HG03280 (cell line): ENCODE measurements at regions not wholly inside any gene's neighbourhood (a gene's known extent, or its start where the extent isn't known, plus 50 kb on each side); places are given as distances from the start of the nearest gene placed in this dataset.
"Not testable (repeated sequence)": the region's sequence is repeated elsewhere in the genome, so short reads cannot be mapped to it uniquely, and the experiment has no call there.

Experiments used
- ATAC-seq: cut with Tn5 transposase; IDR thresholded peaks from one replicate; pipeline ENCODE4 v1.9.1; 2021; ENCODE audit warnings: mild to moderate bottlenecking, moderate library complexity; ENCODE audit not compliant: unreplicated experiment

DNA sequence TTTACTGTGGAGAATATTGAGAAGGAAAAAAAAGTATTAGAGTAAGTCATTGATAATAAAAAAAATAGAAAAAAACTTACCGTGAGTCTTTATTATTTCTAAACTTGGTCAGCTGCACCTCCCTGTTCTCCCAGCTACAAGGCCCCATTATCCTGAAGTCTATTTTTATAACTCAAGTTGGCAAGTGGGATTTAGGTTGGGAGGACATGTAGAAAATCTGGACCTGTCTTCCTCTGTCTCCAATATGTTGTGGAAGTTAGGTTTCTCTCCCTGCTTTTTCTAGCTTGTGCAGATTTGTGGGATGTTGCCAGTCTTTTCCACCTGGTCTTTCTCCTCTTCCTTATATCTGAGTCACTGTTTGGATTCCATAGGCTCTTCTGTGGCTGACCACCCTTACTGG is 361.4 kb downstream of the HLX start:
- no peak for ATAC-seq

DNA sequence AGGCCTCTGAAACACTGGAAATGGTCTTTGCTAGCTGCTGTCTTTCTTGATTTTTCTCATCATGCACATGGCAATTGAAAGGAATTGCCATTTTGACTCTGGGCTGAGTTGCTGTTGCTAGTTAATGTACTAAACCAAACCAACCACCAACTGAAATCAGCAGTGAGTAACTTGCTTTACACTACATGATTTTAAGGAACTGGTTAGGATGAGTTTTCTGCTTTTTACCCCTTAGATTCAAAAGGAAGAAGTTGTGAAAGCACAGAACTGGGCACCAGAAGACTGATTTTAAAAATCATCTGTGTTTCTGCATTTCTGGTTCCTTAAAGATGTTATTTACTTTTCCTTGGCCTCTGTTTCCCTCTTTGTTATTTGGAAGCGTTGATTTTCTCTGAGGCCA is 361.9 kb downstream of the HLX start:
- no peak for ATAC-seq

DNA sequence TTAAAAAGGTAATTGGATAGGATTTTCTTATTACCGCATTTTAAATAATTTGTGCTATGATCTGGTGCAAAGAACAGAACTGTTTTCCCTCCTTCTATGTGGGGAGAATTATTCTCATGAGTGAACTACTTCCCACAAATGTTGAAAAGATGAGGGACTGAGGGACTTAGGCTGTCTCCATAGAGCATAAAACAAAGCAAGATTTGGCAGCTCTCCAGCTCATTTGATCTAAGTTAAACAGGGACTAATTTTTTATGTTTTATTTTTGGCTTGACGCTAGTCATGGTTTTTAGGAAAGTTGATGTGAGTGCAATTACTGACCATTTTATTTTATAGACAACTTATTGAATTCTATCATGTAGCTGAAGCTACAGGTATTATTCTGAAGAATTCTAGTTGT is 362.3 kb downstream of the HLX start:
- no peak for ATAC-seq

DNA sequence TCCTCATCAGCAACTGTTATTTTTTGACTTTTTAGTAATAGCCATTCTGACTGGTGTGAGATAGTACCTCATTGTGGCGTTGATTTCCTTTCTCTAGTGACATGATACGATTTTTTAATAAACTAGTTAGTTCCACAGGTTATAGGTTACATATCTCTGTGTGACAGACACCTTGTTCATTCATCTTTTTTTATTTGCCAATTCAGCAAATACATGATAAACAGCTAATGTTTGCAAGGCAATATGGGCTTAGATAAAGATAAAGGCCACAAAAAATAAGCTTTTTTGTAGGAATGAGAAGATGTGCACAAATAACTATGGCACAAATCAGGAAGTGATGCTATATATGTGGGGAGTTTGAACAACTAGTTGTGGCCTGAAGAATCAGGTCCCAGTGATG is 366.8 kb downstream of the HLX start:
- ATAC-seq, result no peak

DNA sequence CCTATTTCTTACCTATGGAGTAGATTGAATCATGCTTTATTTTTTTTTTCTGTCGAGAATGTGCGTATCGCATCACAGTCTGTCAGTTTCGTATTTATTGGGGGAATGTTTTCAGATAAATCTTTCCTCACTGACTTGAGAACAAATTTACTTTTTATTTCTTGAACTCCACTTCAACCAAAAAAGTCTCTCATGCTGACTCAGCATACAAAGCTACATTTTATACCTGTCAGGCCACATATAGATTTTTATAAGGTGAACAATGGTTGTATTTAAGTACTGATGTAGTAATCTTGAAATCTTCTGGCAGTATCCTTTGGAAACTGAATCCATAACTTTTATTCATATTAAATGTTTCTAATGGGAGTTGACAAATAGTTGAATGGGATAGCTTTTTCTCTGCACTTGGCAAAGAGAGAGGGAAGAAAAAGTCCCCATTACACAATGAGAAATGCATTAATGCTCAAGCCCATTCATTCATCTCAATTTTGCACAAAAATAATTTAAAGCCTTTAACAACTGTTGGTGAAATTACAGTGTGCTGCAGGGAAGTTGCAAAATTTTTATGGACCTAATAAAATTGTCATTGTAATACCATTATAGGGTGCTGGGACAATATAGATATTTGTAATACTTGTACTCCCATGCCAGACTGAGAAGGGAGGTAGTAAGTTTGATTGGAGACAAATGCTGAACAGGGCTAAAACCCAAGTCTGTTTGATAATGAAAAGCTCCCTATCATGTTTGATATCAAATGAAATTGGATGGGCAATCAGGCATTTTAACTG is 367.6 kb downstream of the HLX start:
- ATAC-seq, result no peak

DNA sequence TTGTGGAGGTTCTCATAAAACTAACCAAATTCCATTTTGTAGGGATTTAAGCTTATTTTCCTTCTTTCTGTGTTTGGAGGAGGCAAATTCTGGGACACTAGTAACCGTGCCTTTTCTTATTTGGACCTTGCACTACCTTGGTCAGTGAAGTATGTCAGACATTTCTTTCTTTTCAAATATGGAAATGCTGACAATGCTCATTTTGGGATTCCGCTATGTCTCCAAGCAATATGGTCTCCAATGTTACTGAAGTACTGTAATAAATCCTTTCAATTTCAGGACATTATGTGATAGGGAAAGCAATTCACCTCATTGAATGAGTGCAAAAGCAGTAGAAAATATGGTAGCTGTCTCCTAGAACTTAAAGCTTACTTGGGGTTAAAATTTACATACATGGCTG is 372.3 kb downstream of the HLX start:
- ATAC-seq, result no peak

DNA sequence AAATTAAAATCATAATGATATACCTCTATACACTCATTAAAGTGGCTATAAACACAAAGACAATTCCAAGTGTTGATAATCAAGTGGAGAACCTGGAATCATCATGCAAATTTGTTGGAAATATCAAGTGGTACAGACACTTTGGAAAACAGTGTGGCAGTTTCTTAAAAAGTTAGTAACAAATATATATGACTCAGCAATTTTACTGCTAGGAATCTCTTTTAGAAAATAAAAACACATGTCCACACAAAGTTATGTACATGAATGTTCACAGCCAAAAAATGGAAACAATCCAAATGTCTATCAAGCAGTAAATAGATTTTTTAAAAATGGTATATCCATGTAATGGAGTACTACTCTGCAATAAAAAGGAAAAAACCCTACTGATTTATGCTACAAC is 375.6 kb downstream of the HLX start:
- no peak for ATAC-seq

DNA sequence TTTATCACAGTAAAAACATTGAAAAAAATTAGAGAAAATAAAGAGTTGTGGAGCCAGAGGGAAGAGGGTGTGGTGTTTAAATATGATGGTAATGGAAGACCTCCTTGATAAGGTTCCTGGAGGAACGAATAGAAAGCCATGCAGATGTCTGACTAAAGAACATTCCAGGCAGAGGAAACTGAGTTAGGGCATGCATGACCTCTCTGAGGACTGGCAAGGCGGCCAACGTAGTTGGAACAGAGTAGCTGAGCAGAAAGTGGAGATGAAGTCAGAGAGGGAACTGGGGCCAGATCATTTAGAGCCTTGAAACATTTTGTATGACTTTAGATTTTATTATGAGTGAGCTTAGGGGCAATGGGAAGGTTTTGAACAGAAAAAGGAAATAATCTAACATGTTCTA is 377.5 kb downstream of the HLX start:
- no peak for ATAC-seq

DNA sequence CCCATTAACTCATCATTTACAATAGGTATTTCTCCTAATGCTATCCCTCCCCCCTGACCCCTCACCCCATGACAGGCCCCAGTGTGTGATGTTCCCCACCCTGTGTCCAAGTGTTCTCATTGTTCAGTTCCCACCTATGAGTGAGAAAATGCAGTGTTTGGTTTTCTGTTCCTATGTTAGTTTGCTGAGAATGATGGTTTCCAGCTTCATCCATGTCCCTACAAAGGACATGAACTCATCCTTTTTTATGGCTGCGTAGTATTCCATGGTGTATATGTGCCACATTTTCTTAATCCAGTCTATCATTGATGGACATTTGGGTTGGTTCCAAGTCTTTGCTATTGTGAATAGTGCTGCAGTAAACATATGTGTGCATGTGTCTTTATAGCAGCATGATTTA is 378.3 kb downstream of the HLX start:
- not testable (repeated sequence) for ATAC-seq

DNA sequence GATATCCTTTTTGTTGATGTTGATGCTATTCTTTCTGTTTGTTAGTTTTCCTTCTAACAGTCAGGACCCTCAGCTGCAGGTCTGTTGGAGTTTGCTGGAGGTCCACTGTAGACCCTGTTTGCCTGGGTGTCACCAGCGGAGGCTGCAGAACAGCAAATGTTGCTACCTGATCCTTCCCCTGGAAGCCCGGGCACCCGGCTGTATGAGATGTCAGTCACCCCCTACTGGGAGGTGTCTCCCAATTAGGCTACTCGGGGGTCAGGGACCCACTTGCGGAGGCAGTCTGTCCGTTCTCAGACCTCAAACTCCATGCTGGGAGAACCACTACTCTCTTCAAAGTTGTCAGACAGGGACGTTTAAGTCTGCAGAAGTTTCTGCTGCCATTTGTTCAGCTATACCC is 383.4 kb downstream of the HLX start:
- not testable (repeated sequence) for ATAC-seq

DNA sequence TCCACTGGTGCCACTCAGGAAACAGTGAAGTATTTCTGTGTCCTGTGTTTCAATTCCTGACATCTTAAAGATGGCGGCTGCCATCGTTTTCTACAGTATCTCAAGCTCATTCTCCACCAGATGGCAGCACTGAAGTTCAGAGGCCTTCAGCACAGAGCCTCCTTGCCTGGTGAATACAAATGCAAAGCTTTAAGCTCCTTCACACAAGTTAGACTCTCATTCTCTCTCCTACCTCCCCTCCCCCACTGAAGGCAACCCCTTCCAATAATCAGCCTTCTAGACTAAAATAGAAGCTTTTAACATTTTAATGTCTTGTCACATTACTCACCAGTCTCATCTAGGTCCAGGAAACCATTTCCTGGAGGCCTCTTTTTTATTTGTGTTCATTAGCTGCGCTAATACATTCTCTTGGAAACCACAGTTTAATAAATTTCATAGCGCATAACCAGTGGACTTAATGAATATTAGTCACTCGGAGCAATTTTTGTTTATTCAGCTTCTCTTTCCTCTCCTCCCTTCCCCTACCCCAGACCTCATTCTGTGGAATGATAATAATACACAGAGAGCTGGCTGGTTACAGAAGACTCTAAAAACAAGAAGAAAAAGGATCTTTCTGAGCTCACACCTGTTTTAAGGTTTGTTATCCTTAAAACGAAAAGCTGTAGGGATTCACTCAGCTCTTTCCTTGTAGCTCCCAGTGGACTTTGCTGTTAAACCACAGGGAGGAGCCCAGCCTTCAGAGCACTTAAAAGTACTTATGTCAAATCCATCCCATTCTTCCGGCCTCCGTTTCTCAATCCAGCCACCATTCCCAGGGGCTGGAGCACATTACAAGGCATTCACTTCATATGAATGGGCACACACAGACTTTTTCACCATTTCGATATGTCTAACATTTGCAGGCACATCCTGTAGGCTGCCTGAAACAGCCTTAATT is 384.9 kb downstream of the HLX start:
- ATAC-seq, result peak; percentile 99

DNA sequence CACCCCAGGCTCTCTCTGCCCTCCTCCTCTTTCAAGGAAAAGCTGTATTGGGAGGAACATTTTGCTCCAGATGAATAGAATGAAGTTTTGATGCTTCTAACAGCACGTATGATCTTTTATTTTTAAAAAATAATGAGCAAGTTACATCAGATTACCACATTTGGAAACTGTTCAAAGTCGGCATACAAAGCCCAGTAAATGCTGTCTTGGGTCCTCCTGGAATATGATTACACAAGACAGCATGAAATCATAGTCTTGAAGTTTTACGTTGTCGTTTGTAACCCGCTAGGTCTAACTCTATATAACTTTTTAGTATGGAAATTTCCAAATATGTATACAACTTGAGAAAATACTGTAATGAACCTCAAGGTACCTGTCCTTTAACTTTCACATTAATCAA is 385.6 kb downstream of the HLX start:
- no peak for ATAC-seq

DNA sequence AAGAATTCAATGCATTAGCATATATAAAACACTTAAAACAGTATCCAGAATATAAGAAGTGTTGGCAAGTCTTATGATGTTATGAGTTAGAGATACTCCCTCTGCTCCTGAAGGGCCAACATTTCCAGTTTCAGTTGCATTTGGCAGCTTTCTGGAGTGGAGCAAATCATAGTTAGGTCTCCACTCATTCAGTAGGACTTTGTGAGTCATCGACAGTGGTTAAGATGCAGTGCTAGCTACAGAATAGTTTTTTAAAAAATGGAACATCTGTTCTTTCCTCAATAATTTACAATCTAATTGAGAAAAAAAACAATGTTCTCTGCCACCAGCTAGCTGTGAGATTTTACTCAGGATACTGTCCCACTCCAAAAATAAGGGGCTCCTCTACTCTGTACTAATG is 389.1 kb downstream of the HLX start:
- no peak for ATAC-seq

DNA sequence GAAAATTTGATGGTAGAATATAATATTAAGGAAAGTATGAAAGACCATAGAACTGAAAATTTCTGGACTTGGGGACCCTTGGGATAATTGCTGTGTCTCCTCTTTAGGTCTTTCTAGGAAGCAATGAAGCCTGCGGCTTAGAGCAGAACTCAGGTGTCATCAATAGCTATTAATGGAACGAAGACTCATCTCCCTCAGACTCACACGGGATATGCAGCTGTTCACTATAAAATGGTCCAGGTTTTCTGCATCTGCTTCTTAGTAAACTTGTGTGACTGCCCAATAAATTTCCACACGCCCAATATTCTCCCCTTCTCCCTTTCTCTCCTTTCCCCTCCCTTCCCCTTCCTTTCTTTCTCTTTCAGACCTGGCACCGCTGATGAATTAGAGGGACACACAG is 392.5 kb downstream of the HLX start:
- no peak for ATAC-seq

DNA sequence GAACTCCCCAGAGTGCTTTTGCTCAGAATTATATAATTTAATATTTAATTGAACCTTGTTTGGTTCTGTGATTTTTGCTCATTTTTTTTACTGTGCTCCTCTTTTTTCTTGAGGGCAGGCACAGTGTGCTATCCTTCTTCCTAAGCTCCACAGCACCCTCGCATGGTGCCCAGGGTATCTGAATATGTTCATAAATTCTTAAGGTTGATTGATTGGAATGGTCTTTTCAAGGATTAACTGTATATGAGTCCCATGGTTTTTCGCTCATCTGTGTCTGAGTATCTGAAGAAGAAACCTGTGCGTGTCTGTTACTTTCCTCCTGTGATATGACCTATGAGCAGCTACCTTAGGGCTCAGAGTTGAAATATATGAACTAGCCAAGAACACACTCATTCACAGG is 393.7 kb downstream of the HLX start:
- no peak for ATAC-seq

DNA sequence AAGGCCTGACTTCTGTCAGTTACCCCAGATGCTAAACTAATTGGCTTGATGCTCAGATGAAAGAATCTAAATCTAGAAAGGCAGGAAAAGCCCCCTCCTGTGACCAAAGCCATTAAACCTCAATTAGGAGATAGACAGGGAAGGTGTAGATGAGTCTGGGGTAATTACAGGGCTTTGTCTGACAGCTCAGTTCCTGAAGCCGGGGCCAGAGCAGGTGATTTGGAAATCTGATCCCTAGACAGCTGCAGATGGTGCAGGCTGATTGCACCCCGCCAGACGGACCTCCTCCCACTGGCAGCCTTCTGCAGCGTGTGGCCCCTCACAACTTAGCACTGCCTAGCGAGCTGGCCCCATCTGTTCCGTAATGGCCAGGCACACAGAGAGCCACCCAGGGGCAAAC is 395.1 kb downstream of the HLX start:
- no peak for ATAC-seq

DNA sequence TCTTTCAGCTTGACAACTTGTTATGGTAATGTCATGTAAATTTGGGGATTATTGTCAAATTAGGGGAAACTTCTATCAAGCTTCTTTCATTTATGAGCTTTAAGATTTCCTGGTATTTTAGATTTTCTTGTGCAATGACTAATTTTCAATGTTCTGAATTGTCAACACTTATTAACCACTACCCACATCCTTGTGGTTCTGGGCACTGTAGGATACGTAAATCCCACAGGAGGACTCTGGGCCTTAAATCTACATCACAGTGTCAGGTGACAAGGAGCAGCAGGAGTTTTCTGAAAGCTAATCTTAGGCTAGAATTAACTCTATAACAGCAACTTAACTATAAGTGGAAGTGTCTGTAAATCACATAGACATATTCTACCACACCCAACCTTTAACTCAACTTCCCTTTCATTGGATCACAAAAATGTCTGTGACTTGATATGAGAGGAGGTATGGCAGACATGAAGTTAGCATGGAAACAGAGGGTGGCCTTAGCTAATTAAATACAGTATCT is 397.7 kb downstream of the HLX start:
- ATAC-seq, result no peak

DNA sequence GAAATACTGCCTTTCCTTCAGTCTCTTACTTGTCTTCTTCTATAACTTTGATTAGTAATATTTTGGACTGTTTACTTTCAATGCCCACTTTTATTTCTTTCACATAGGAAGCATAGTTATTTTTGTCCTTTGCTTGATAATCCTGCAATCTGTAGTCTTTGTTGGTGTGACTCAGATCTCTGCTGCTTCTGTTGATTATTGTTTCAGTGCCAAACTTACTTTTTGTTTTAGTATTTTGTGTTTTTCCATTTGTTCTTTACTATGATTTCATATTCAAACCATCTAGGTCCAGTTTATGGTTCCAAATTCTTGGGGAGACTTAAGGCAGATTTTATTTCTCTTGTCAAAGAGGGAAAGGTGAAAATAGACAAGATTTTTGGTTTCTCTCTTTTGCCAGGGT is 399.9 kb downstream of the HLX start:
- no peak for ATAC-seq

DNA sequence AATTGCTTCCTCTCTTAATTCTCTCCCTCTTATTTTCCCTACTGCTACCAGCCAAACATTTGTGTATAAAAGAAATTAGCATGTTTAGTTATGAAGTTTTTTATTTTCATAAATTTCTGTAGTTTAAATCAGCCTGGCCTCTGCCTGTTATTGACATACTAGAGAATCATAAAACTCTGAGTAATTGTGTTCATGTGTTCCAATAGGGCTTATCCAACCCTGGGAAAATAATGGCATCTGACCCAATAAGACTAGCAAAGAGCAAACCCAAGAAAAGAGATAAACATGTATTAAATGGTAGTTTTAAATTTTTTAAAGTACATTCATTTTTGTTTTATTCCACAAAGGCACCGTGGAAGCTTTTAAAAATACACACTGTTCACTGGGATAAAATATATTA is 404.3 kb downstream of the HLX start:
- ATAC-seq, result no peak

DNA sequence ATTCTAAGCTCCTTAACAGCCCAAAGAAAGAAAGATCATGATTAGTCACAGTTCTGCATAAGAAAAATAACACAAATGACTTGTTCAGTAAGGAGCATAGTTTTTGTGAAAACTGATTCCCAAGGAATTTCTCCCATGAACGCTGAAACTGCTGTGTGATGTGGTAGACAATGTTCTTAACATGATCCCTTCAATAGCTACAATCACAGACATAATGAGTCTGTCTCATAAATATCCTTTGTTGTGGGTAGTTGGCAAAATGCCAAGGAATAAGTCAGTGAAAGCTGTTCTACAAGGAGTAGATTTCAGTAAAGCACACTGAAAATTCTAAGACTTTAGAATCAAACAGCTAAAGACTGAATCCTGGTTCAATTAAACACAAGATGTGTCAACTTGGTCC is 404.8 kb downstream of the HLX start:
- no peak for ATAC-seq

DNA sequence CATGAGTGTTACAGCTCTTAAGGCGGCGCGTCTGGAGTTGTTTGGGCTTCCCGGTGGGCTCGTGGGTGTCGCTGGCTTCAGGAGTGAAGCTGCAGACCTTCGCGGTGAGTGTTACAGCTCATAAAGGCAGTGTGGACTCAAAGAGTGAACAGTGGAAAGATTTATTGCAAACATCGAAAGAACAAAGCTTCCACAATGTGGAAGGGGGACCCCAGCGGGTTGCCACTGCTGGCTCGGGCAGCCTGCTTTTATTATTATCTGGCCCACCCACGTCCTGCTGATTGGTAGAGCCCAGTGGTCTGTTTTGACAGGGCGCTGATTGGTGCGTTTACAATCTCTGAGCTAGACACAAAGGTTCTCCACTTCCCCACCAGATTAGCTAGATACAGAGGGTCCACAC is 405.7 kb downstream of the HLX start:
- ATAC-seq, result not testable (repeated sequence)
